NCI-H2227 (cell line): ENCODE measurements at regions not wholly inside any gene's neighbourhood (a gene's known extent, or its start where the extent isn't known, plus 50 kb on each side); places are given as distances from the start of the nearest gene placed in this dataset.
A peak's percentile ranks its signal among the peaks of the same experiment; 100 is the strongest.
"Not testable (repeated sequence)": the region's sequence is repeated elsewhere in the genome, so short reads cannot be mapped to it uniquely, and the experiment has no call there.

Experiments
- DNase-seq: peaks from one replicate; lab custom pipeline; 2025; ENCODE audit not compliant: unreplicated experiment; lab: John Stamatoyannopoulos, UW

DNA sequence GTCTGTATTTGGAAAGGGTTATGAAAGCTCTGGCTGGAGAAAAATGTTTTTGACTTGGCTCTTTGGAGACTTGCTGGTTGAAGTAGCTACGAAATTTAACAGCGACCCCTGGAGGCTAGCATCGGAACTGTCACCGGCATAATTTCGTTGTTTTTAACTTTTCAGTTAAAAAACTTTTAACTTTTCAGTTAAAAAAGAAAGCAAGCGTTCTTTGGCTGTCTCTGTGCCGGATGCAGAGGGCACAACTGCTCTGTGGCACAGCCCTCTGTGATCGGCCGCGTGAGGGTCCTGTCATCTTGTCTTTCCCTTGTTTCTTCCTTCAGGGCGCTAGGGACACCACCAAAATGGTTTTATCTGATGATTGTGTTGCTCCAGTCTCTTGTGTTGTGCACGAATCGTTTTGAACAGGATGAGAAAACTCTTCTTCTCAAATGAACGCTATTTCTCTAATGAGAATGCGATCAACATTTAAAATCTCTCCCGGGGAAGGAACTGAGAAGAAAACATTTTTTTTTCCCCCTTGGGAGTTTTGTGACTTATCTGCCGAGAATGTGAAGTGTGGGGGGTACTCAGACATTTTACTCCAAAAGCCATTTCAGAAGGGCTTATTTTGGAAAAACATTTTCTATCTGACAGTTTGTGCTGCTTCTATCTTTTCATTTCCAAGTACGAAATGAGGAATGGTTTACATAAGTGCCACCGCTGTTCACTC lies 57.1 kb downstream of the ADCYAP1 start:
- DNase-seq: peak; percentile 6

DNA sequence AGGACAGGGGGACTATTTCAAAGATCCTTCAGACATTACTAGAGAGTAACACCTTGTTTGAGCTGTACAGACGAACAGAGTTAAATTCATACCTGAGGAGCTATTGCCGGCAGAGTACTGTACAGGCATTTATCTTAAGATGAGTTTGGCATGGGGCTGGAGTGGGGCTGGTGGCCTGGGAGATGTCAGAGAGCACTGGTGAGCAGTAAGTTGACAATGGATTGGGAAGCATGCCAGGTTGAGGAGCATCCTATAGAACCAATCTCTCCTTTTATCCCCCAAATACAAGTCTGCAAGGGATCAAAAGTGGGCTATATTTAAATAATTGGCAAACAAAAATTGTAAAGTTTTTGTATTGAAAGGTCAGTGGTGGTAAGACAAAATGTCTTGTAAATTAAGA lies 58.6 kb downstream of the ADCYAP1 start:
- no peak for DNase-seq

DNA sequence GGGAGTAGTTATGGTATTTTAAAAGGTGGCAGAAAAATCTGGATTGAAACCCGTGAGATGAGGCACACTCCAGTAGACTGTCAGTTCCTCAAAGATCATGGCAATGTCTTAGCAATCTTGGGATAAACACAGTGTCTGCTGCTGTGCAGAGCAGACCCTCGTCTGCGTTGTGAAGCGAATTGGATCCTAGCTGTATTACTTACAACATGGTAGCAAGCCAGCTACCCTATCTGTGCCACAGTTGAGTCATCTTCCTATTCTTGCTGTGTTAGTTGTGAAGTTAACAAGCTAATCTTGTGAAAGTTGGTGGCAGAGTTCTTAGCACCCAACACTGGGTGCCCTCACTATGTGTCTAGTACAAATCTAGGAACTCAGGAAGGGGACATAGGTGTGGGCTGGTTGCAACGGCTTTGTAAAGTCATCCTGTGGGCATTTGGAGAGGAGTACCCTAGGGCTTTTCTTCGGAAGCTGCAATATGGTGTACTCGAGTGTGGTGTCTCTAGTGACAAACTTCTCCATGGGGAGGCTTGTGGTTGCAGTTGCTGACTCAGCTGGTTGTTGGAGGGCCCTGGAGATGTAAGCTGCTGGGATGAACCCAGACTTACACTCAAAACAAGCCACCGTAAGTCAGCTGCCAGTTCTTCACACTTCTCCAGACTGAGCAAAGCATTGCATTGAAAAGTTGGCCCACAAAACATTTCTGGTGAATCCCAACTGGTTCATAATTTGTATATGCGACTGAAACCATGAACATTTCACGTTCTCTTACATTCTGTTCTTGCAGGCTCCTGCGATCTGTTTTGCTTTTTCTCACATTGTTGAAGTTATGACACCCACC lies 61.5 kb downstream of the ADCYAP1 start:
- no peak for DNase-seq

DNA sequence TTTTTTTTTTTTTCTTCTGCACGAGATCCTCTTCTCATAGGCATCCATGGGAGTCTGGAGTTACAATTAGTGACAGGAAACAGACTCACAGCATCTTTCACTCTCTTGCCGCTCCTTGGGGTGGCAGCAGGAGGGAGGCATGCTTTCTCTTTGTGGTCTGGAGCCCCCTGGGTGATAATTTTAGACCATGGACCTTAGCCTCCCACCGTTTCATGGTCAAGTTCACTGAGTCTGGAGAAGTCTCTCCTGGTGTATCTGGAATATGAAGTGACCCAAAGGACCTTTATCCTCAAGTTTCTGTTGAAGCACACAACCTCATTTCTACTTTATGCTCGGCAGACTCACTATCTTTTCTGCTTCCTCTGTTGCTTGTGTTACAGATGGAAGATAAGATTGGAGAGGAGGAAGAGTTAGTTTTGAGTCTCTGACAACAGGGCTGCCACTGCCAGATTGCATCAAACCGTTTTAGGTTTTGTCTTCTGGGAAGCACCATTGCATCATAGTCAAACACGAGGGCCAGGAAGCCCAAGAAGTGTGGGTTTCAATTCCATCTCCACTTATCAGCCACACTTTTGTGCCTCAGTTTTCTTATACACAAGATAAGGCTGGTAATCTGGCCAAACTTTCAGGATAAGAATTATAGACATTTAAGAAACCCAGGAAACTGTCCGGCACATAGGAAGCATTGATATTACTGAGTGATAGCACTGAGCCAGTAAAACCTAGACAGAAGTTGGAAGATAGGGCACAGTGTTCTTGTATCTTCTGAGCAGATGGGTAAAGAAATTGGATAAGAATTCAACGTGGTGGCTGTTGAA lies 62.3 kb downstream of the ADCYAP1 start:
- no peak for DNase-seq

DNA sequence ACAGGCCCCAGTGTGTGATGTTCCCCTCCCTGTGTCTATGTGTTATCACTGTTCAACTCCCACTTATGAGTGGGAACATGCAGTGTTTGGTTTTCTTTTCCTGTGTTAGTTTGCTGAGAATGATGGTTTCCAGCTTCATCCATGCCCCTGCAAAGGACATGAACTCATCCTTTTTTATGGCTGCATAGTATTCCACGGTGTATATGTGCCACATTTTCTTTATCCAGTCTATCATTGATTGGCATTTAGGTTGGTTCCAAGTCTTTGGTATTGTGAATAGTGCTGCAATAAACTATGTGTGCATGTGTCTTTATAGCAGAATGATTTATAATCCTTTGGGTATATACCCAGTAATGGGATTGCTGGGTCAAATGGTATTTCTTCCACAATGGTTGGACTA lies 64.2 kb downstream of the ADCYAP1 start:
- not testable (repeated sequence) for DNase-seq

DNA sequence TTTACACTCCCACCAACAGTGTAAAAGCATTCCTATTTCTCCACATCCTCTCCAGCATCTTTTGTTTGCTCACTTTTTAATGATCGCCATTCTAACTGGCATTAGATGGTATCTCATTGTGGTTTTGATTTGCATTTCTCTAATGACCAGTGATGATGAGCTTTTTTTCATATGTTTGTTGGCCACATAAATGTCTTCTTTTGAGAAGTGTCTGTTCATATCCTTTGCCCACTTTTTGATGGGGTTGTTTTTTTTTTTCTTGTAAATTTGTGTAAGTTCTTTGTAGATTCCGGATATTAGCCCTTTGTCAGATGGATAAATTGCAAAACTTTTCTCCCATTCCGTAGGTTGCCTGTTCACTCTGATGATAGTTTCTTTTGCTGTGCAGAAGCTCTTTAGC lies 64.6 kb downstream of the ADCYAP1 start:
- DNase-seq: not testable (repeated sequence)

DNA sequence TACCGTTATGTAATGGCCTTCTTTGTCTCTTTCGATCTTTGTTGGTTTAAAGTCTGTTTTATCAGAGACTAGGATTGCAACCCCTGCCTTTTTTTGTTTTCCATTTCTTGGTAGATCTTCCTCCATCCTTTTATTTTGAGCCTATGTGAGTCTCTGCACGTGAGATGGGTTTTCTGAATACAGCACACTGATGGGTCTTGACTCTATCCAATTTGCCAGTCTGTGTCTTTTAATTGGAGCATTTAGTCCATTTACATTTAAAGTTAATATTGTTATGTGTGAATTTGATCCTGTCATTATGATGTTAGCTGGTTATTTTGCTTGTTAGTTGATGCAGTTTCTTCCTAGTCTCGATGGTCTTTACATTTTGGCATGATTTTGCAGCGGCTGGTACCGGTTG lies 69.9 kb downstream of the ADCYAP1 start:
- DNase-seq: not testable (repeated sequence)

DNA sequence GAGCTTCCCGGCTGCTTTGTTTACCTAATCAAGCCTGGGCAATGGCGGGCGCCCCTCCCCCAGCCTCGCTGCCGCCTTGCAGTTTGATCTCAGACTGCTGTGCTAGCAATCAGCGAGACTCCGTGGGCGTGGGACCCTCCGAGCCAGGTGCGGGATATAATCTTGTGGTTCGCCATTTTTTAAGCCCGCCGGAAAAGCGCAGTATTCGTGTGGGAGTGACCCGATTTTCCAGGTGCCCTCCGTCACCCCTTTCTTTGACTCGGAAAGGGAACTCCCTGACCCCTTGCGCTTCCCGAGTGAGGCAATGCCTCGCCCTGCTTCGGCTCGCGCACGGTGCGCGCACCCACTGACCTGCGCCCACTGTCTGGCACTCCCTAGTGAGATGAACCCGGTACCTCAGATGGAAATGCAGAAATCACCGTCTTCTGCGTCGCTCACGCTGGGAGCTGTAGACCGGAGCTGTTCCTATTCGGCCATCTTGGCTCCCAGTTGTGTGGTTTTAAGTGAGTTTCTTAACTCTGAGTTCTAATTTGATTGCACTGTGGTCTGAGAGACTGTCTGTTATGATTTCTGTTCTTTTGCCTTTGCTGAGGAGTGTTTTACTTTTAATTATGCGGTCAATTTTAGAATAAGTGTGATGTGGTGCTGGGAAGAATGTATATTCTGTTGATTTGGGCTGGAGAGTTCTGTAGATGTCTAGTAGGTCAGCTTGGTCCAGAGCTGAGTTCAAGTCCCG lies 71.9 kb downstream of the ADCYAP1 start:
- not testable (repeated sequence) for DNase-seq

DNA sequence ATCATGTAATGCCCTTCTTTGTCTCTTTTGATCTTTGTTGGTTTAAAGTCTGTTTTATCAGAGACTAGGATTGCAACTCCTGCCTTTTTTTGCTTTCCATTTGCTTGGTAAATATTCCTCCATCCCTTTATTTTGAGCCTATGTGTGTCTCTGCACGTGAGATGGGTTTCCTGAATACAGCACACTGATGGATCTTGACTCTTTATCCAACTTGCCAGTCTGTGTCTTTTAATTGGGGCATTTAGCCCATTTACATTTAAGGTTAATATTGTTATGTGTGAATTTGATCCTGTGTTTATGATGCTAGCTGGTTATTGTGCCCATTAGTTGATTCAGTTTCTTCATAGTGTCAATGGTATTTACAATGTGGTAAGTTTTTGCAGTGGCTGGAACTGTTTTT lies 72.7 kb downstream of the ADCYAP1 start:
- not testable (repeated sequence) for DNase-seq

DNA sequence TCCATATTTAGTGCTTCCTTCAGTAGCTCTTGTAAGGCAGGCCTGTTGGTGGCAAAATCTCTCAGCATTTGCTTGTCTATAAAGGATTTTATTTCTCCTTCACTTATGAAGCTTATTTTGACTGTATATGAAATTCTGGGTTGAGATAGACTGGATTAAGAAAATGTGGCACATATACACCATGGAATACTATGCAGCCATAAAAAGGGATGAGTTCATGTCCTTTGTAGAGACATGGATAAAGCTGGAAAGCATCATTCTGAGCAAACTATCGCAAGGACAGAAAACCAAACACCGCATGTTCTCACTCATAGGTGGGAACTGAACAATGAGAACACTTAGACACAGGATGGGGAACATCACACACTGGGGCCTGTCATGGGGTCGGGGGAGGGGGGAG lies 73.1 kb downstream of the ADCYAP1 start:
- not testable (repeated sequence) for DNase-seq

DNA sequence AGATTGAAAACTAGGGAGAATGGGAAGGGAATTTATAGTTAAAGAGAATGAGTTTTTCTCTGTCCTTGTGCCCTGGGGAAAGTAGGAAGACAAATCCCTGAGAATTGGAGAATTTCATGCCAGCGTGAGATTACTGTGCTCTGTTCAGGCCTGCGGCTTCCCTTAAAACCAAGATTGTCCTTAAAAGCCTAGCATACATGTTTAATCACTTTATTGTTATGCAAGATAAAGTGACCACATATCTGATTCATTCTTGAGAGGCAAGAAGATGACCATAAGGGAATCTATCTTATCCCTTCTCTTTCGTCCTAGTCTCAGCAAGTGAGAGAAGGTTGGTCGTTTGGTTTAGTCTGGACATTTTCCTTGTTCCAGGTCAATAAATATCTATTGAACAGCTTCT lies 75.9 kb downstream of the ADCYAP1 start:
- DNase-seq: no peak

DNA sequence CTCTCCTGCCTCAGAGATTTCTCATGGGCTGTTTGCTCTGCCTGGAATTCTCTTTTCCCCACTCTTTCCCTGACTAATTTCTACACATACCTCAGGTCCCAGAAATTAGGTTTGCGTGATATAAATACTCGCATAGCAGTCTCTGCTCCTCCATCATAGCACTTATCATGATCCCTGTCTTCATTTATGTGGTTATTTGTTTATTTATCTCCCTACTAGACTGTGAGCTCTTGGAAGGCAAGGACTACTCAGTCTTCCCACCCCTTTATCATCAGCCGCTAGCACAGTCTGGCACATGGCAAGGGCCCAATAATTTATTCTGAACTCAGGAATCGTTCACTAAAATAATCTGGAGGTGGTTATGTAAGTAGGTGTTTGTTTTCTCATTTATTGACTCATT lies 79.3 kb downstream of the ADCYAP1 start:
- DNase-seq: no peak

DNA sequence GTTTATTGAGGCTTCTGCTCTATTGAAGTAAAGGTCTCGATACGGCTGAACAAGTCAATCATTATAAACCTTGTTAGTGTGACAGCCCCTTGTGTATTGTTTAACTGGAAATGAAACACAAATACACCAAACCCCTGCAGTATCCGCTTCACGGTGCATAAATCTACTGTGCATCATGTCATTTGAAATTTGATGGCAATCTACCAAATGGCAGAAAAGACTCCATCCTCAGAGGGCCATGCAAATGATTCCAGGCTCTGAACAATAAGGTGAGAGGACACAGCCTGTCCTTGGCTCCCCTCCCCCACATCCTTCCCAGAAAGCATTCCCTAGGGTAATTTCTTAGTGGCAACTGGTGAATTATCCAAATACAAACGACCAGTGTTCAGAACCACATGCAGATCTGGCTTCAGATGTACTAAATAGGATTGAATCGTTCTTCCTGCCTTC lies 80.6 kb downstream of the ADCYAP1 start:
- no peak for DNase-seq

DNA sequence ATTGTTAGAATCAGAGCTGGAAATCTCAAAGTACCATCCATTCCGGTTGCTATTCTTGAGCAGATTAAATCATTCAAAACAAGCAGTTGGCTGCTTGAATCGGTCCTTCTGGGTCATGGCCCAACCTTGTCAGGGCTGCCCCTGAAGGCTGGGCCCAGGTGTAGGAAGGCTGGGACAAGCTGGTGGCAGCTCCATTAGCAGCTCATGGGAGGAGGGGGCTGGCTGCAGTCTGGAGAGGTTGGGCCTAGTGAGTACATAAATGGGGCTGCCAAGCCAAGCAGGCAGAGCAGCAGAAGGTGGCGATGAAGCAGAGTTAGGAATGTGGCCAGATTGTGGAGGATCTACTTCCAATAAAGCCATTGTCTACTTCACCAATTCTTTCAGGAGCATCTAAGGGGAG lies 81.4 kb downstream of the ADCYAP1 start:
- DNase-seq: no peak

DNA sequence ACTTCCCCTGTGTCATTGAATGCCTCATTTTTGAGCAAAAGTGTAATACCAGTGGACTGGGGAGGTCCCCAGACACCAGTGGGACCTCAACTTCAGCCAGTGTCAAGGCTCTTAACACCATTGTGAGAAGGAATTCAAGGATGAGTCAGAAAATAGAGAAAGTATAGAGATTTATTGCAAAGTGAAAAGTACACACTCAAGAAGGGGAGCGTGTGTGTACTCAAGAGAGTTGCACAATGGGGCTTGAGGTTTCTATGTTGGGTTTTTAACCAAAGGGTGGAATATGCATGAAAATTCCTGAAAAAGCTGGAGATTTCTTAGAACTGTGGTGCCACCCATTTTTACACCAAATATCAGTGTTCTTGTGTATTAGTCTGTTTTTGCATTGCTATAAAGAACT lies 81.9 kb downstream of the ADCYAP1 start:
- no peak for DNase-seq

DNA sequence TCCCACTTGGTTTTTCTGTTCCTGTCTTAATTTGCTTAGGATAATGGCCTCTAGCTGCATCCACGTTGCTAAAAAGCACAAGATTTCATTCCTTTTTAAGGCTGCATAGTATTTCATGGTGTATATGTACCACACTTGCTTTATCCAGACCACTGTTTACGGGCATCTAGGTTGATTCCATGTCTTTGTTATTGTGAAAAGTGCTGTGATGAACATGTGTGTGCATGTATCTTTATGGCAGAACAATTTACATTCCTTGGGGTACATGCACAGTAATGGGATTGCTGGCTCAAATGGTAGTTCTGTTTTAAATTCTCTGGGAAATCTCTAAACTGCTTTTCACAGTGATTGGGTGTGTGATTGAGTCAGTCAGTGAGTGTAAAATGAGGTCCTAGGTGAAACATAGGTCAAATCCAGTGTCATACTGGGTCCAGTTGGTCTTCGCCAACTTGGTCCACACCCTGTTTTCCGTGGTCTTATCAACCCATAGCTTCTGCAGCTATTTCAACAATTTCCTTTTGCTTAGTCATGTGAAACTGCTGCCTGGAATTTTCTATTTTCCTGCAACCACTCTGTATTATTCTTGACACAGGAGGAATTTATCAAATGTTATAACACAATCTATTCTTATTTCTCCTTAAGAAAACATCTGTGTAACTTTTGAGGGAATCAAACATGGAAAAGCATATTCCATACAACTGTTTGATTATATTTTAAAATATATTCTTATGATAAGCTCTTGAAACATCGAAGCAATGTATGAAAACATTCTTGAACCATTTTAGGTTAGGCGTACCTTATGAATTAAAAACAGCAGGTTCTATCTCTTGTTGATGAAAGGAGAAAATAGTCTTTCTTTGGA lies 82.9 kb downstream of the ADCYAP1 start:
- DNase-seq: no peak

DNA sequence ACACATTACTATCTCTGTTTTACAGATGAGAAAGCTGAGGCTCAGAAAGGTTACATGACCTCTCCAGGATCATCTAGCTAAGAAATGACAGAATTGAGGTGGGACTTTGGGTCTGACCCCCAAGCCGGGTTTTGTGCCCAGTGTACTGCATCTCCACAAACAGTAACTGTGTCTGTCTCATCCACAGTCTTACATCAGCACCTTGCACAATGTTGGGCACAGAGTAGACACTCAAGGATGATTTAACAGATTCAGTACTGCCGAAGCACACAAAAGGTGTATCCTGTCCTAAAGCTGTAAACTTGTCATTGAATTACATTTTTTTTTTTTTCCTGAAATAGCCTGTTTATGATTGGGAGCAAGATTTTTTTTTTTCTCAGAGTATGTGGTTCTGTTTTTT lies 84.8 kb downstream of the ADCYAP1 start:
- DNase-seq: no peak

DNA sequence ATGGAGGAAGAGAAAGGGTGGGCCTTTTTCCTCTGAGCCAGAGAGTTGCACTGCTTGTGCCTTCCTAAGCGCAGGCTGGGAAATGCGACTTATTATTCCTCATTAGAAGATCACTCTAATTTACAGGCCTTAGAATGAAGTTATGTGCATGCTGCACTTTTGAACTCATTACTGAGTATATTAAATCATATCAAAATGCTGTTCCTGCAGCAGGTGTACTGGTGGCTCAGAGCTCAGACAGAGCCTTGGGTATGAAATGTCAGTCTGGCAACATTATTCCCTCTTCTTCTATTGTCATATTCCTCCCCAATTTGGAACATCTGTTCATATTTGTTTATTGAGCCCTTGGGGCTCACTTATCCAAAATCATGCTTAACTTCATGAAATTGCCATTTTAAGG lies 85.5 kb downstream of the ADCYAP1 start:
- DNase-seq: no peak

DNA sequence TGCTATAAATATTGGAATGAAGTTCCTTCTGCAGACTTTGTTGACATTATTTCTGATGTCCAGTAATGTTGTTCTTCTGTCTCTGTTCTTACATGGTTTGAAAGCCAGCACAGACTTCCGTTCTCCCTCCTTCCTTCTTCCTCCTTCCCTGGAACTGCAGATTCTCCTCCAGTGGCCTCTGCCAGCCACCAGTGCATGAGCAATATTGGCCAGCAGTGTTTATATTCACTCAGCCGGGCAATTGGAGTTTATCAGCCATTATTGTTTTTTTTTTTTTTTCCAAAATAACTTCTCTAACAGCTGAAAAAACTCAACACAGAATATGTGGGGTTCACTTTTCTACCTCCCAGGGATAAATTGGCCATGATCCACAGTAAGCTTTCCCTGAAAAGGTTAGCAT lies 86.8 kb downstream of the ADCYAP1 start:
- DNase-seq: no peak

DNA sequence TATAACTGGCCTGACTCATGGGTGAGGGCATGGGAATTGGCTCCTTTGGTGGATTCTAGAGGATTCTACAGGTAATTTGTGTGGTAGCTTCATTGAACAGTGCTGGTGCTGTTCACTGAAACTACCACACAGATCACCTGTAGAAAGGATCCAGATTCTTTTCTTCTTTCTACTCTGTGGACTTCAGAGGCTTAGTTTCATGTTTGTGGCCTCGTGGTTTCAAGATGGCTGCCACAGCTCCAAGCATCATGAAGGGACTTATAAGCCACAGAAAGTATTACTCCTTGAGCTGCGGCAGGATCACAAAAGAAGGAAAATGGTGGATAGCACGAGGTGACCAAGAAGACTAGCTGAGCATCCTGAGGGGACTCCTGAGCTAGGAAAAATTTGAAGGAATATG lies 88.9 kb downstream of the ADCYAP1 start:
- no peak for DNase-seq
